ENCODE measurements at regions not wholly inside any gene's neighbourhood (a gene's known extent, or its start where the extent isn't known, plus 50 kb on each side); places are given as distances from the start of the nearest gene placed in this dataset.

DNA sequence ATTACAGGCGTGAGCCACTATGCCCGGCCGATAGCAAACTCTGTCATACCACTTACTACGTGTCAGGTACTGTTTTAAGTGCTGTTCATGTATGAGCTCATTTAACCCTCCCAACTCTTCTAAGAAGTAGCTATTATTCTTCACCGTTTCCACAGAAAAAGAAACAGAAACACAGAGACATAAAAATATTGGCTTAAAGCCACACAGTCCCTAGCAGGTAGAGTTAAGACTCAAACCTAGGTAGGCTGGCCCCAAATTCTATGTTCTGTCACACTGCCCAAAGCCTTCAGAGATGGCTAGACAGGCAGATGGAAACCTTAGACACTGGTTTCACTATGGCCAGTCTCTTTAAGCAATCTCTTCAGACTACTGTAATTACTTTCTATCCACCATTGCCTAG, 149.8 kb upstream of the KCNMB2 start:
- H3K36me3 ChIP-seq (ENCODE audit: control insufficient read depth in 4 of 4, insufficient read depth in 3 of 4, low read depth in 1 of 4, low read length in 3 of 4): no peaks in the 10 kb centered on the region
- no peak overlapping the region for H3K27ac ChIP-seq (ENCODE audit: low read depth in 1 of 2, low read length in 2 of 2)
- no peak for DNase-seq (ENCODE audit: low spot score)
- no peaks in the 10 kb centered on the region for H3K27me3 ChIP-seq (ENCODE audit: control insufficient read depth in 4 of 4, insufficient read depth in 4 of 4, low read length in 3 of 4)
- TF ChIP-seq JUND (IDR thresholded peaks at IDR 0.05): no peak
- no peak for TF ChIP-seq FOXA2 (IDR thresholded peaks at IDR 0.05)
- 50% methylated on average over 5 of the region's 5 CpGs for WGBS
- peaks cover 5 to 14% (median 10%) of the 10 kb centered on the region in 4 donors for H3K4me1 ChIP-seq (ENCODE audit: control insufficient read depth in 4 of 4, insufficient read depth in 4 of 4, low read length in 3 of 4)
- H3K9me3 ChIP-seq (ENCODE audit: control insufficient read depth in 4 of 4, low read length in 3 of 4): no peaks in the 10 kb centered on the region
- H3K9ac ChIP-seq (ENCODE audit: low read depth in 1 of 2, low read length in 2 of 2): no peak overlapping the region
- H3K4me3 ChIP-seq (ENCODE audit: low read depth in 1 of 3, low read length in 3 of 3): no peak overlapping the region

DNA sequence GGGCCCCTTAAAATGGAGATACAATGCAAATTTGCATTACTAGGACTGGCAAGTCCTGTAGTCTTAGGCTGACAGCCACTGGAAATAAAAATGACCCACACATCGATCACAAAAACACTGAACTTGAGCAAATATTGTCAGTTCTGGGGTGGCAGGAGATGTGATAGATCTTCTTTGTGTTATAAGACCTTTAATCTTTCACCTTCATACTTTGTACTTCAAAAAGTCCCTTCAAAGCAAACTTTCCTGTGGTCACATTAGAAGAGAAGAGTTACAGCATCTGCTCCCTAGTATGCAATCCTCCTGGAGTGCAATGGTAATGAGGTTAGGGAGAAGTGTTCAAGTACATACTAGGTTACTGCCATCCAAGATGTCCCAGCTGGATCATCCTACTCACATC, 149.4 kb upstream of the KCNMB2 start:
- Histone ChIP-seq H3K9me3 (ENCODE audit: control insufficient read depth in 4 of 4, low read length in 3 of 4) (no peaks in the 10 kb centered on the region), H3K9ac (ENCODE audit: low read depth in 1 of 2, low read length in 2 of 2) (no peak overlapping the region), H3K4me3 (ENCODE audit: low read depth in 1 of 3, low read length in 3 of 3) (no peak overlapping the region), H3K27ac (ENCODE audit: low read depth in 1 of 2, low read length in 2 of 2) (no peak overlapping the region), H3K4me1 (ENCODE audit: control insufficient read depth in 4 of 4, insufficient read depth in 4 of 4, low read length in 3 of 4) (peaks cover 5 to 14% (median 10%) of the 10 kb centered on the region in 4 donors), H3K36me3 (ENCODE audit: control insufficient read depth in 4 of 4, insufficient read depth in 3 of 4, low read depth in 1 of 4, low read length in 3 of 4) (no peaks in the 10 kb centered on the region), H3K27me3 (ENCODE audit: control insufficient read depth in 4 of 4, insufficient read depth in 4 of 4, low read length in 3 of 4) (no peaks in the 10 kb centered on the region)
- 35% methylated on average over 1 of the region's 1 CpG for WGBS
- peak; percentile 45 for TF ChIP-seq ZBTB33 (IDR thresholded peaks at IDR 0.05)
- TF ChIP-seq YY1 (IDR thresholded peaks at IDR 0.05): peak; percentile 50
- no peak for TF ChIP-seq CTCF (IDR thresholded peaks at IDR 0.05; ENCODE audit: low read depth, low read length, missing input control)
- no peak for TF ChIP-seq EGR1 (IDR thresholded peaks at IDR 0.05; ENCODE audit: low read depth in 2 of 2)
- TF ChIP-seq REST (IDR thresholded peaks at IDR 0.05): no peak
- peak; percentile 87 to 91 for TF ChIP-seq HNF4A (conservative IDR thresholded peaks at IDR 0.05)
- TF ChIP-seq FOXA2 (IDR thresholded peaks at IDR 0.05): peak; percentile 9
- no peak for TF ChIP-seq FOXA1 (IDR thresholded peaks at IDR 0.05)
- peak; percentile 73 to 81 for TF ChIP-seq RXRA (IDR thresholded peaks at IDR 0.05)
- peak; percentile 51 for TF ChIP-seq HNF4G (IDR thresholded peaks at IDR 0.05)
- TF ChIP-seq JUND (IDR thresholded peaks at IDR 0.05): peak in 1 of 2 donors; percentile 48
- peak; percentile 23 for TF ChIP-seq MAX (IDR thresholded peaks at IDR 0.05)
- peak; percentile 47 for TF ChIP-seq NR2F2 (IDR thresholded peaks at IDR 0.05)
- TF ChIP-seq SP1 (IDR thresholded peaks at IDR 0.05): peak; percentile 66
- no peak for TF ChIP-seq TAF1 (conservative IDR thresholded peaks at IDR 0.05)
- no peak for TF ChIP-seq GABPA (IDR thresholded peaks at IDR 0.05 in 1 of 2, conservative IDR thresholded peaks at IDR 0.05 in 1 of 2)
- TF ChIP-seq ATF3 (IDR thresholded peaks at IDR 0.05): no peak
- TF ChIP-seq RAD21 (IDR thresholded peaks at IDR 0.05): peak in 1 of 2 donors; percentile 14
- DNase-seq (ENCODE audit: low spot score): no peak
